ENCODE measurements at regions not wholly inside any gene's neighbourhood (a gene's known extent, or its start where the extent isn't known, plus 50 kb on each side); places are given as distances from the start of the nearest gene placed in this dataset.

DNA sequence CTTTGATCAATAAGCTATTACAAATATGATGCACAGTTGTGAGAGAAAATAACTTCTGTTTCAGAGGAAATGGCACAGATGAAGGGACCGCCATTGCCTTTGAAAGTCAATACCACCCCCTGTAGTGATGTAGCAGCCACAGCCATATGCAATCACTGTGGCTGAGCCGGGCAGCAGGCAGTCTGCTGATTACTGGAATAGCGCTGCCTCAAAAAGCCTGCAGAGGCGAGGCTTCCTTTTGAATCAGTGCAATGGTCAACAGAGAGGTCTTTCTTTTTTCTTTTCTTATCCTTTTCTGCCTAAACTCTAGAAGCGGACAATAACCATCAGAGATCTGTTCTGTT is 265.1 kb upstream of the TAS2R1 start:
- ChIA-PET CTCF (no interaction called here), POLR2A (no interaction called here)
- Mint-ChIP-seq H3K9me3 (no peaks in the 10 kb centered on the region), H3K4me1 (ENCODE audit: low read depth) (no peaks in the 10 kb centered on the region), H3K27me3 (no peaks in the 10 kb centered on the region), H3K4me3 (no peak overlapping the region), H3K36me3 (ENCODE audit: low read depth) (no peaks in the 10 kb centered on the region), H3K27ac (no peak overlapping the region)
- TF ChIP-seq, protein P1, sequence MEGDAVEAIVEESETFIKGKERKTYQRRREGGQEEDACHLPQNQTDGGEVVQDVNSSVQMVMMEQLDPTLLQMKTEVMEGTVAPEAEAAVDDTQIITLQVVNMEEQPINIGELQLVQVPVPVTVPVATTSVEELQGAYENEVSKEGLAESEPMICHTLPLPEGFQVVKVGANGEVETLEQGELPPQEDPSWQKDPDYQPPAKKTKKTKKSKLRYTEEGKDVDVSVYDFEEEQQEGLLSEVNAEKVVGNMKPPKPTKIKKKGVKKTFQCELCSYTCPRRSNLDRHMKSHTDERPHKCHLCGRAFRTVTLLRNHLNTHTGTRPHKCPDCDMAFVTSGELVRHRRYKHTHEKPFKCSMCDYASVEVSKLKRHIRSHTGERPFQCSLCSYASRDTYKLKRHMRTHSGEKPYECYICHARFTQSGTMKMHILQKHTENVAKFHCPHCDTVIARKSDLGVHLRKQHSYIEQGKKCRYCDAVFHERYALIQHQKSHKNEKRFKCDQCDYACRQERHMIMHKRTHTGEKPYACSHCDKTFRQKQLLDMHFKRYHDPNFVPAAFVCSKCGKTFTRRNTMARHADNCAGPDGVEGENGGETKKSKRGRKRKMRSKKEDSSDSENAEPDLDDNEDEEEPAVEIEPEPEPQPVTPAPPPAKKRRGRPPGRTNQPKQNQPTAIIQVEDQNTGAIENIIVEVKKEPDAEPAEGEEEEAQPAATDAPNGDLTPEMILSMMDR (IDR thresholded peaks at IDR 0.05), result no peak
- no peak for ATAC-seq
- DNase-seq, result no peak
- intact Hi-C loops (cut with micrococcal nuclease), result no loop called here

DNA sequence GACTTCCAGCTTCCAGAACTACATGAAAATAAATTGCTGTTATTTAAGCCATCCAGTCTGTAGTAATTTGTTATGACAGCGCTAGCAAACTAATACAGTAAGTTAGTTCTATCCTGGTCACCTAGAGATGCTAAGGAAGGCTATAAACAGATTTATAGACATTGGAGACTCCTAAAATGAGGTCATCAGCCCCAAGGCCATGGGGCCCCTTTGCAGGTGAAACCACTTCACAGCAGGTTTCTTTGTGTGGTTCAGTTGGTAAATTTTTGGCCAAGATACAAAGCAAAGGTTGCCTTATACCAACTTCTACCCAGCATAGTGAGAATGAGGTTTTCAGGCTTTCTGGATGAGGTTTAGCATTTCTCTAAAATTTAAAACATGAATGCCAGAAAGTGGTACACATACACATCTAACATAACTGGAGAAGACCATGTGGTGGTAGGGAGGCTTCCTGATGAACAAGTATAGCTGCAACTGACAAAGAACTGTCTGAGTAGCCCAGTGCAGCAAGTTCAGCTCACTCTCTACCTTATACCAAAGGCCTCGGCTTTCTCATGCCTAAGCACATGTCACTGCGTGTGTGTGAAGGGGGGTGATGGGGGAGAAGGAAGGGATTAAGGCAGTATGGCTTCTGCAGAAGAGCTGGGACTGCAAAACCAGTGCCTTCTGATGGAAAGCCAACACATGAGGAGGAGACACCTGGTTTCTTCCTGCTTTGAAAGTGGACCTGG is 264.6 kb upstream of the TAS2R1 start:
- POLR2A ChIA-PET, result no interaction called here
- intact Hi-C loops (cut with micrococcal nuclease), result no loop called here
- H3K36me3 Mint-ChIP-seq (ENCODE audit: low read depth), result no peaks in the 10 kb centered on the region
- ATAC-seq, result no peak
- H3K9me3 Mint-ChIP-seq, result no peaks in the 10 kb centered on the region
- no peak overlapping the region for H3K4me3 Mint-ChIP-seq
- no peak for DNase-seq
- H3K4me1 Mint-ChIP-seq (ENCODE audit: low read depth), result no peaks in the 10 kb centered on the region
- no peaks in the 10 kb centered on the region for H3K27me3 Mint-ChIP-seq
- CTCF ChIA-PET, result no interaction called here
- TF ChIP-seq, protein P1 (IDR thresholded peaks at IDR 0.05), result no peak
- H3K27ac Mint-ChIP-seq, result no peak overlapping the region

DNA sequence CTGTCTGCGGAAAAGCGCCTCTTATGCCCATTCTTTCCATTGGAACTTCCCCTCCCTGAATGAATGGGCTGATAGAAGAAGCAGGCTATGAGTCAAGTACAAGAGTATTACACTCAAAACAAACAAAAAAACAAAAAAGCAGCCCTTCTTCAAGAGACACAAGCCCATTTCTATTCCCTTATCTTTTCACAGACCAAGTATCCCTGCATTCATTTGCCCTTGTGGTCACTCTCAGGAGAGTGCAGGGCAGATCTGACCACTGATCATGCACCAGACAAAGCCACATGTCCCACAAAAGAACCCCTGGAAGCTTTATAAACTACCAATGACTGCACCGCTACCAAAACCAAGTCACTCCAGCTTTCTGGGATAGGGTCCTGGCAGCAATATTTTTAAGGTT is 262.5 kb upstream of the TAS2R1 start:
- Mint-ChIP-seq H3K27me3 (no peaks in the 10 kb centered on the region), H3K4me3 (no peak overlapping the region), H3K36me3 (ENCODE audit: low read depth) (no peaks in the 10 kb centered on the region), H3K9me3 (no peaks in the 10 kb centered on the region), H3K27ac (no peak overlapping the region), H3K4me1 (ENCODE audit: low read depth) (no peaks in the 10 kb centered on the region)
- no peak for ATAC-seq
- ChIA-PET POLR2A (no interaction called here), CTCF (no interaction called here)
- TF ChIP-seq, protein P1 (IDR thresholded peaks at IDR 0.05), result no peak
- DNase-seq, result no peak
- intact Hi-C loops (cut with micrococcal nuclease), result no loop called here

DNA sequence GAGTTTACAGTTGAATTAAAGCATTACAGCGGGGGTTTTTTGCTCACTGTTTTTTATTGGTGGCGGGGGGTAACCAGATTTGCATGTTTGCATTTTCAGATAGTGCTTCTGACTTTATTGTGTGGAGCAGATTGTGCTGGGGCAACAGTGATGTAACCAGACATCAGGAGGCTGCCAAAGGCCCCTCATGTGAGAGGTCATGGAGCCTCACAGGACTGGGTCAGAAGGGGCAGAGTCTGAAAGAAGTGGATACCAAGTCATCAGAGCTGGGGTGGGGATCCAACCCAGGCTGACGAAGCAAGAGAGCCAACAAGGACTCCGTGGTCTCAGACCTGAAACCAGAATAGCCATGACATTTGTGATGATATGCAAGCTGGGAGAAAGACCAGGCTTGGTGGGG is 259.4 kb upstream of the TAS2R1 start:
- DNase-seq, result no peak
- intact Hi-C loops (cut with micrococcal nuclease), result no loop called here
- no peak overlapping the region for H3K4me3 Mint-ChIP-seq
- no peak for ATAC-seq
- CTCF ChIA-PET, result no interaction called here
- H3K4me1 Mint-ChIP-seq (ENCODE audit: low read depth), result no peaks in the 10 kb centered on the region
- no peaks in the 10 kb centered on the region for H3K9me3 Mint-ChIP-seq
- no peaks in the 10 kb centered on the region for H3K27me3 Mint-ChIP-seq
- H3K36me3 Mint-ChIP-seq (ENCODE audit: low read depth), result no peaks in the 10 kb centered on the region
- POLR2A ChIA-PET, result no interaction called here
- no peak overlapping the region for H3K27ac Mint-ChIP-seq
- TF ChIP-seq, protein P1 (IDR thresholded peaks at IDR 0.05), result no peak

DNA sequence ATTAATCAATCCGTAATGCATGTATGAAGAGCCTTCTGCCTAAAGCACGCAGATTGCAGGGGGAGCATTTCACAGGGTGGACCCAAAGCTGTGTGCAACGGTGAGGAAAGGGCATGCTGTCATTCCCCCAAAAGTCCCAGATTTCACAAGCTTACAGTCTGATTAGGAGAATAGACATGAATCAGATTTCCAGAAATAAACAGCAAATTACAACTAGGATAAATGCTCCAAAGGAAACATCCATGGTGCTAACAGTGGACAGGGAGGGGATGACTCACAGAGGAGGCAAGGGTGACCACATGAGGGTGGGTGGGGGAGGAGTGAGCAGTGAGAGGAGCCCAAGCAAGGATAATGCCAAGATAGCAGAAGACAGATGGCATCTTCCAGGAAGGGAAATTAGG is 258.4 kb upstream of the TAS2R1 start:
- intact Hi-C loops (cut with micrococcal nuclease), result no loop called here
- TF ChIP-seq, protein P1 (IDR thresholded peaks at IDR 0.05), result no peak
- H3K9me3 Mint-ChIP-seq, result no peaks in the 10 kb centered on the region
- no peaks in the 10 kb centered on the region for H3K36me3 Mint-ChIP-seq (ENCODE audit: low read depth)
- no peaks in the 10 kb centered on the region for H3K27me3 Mint-ChIP-seq
- H3K4me3 Mint-ChIP-seq, result no peak overlapping the region
- DNase-seq (no peak), ATAC-seq (no peak)
- H3K4me1 Mint-ChIP-seq (ENCODE audit: low read depth), result no peaks in the 10 kb centered on the region
- ChIA-PET POLR2A (no interaction called here), CTCF (no interaction called here)
- no peak overlapping the region for H3K27ac Mint-ChIP-seq
